Left lung (tissue), 4 donors: ENCODE measurements at regions not wholly inside any gene's neighbourhood (a gene's known extent, or its start where the extent isn't known, plus 50 kb on each side); places are given as distances from the start of the nearest gene placed in this dataset.

Experiments used
- ATAC-seq: fragments of 200-7000 bp; cut with Tn5 transposase; one replicate; pipeline ENCODE4 v1.9.1; 2020; ENCODE audit warnings: moderate library complexity
- DNase-seq, 4 donors: peaks; one replicate each; pipeline ENCODE4 v3.0.0-alpha.2; 2013 to 2020
- H3K27ac ChIP-seq, 2 donors: fragments of 200-600 bp; sonication (generic) in 1 of 2; one replicate each; pipeline versions ENCODE4 v1.5.0 to v1.8.0; 2020 to 2021
- H3K27me3 ChIP-seq, 2 donors: fragments of 200-600 bp; sonication (generic) in 1 of 2; one replicate each; pipeline versions ENCODE4 v1.5.0 to v1.8.0; 2020 to 2021
- H3K36me3 ChIP-seq, 2 donors: fragments of 200-600 bp; sonication (generic) in 1 of 2; one replicate each; pipeline versions ENCODE4 v1.5.0 to v1.8.0; 2020 to 2021
- H3K4me1 ChIP-seq, 2 donors: fragments of 200-600 bp; one replicate each; pipeline ENCODE4 v1.8.0; 2021
- H3K4me3 ChIP-seq, 2 donors: fragments of 200-600 bp; sonication (generic) in 1 of 2; one replicate each; pipeline versions ENCODE4 v1.5.0 to v1.8.0; 2020 to 2021; ENCODE audit warnings: mild to moderate bottlenecking in 1 of 2
- H3K9me3 ChIP-seq, 2 donors: fragments of 200-600 bp; sonication (generic) in 1 of 2; one replicate each; pipeline versions ENCODE4 v1.5.0 to v1.8.0; 2020 to 2021
- intact Hi-C, 2 donors: fragments of 100-400 bp; cut with DNase I; formaldehyde crosslinking; loops; one replicate each; pipeline versions ENCODE4 v1.11.2 to v1.14.2; 2022
- TF ChIP-seq, protein P1 (sequence below), 2 donors: fragments of 200-600 bp; sonication (generic) in 1 of 2; IDR thresholded peaks; one replicate each; pipeline versions ENCODE4 v1.5.0 to v1.8.0; 2021; ENCODE audit warnings: antibody characterized with exemption in 2 of 2
- donor health status: DM: no; HTN: yes; CAD: no.
- donor health status: DM: no; HTN: no; CAD: no.

DNA sequence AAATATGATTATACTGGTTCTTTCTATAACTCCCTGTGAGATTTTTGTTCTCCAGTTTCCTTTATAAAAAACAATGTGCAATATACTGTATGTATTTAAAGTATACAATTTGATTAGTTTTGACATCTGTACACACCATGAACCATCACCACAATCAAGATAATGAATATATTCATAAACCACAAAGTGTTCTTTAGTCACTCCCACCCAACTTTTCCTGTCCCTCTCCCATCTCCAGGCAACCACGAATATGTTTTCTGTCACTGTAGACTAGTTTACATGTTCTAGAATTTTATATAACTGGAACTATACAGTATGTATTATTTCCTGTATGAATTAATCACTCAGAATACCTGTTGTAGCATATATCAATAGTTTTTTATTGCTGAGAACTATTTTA is 177.0 kb upstream of the MBNL1 start:
- ATAC-seq (no peak), DNase-seq (no peak)
- Histone ChIP-seq H3K27me3 (no peaks in the 10 kb centered on the region), H3K4me3 (no peak overlapping the region), H3K9me3 (no peaks in the 10 kb centered on the region), H3K27ac (no peak overlapping the region), H3K4me1 (no peaks in the 10 kb centered on the region), H3K36me3 (no peaks in the 10 kb centered on the region)
- TF ChIP-seq, protein P1, sequence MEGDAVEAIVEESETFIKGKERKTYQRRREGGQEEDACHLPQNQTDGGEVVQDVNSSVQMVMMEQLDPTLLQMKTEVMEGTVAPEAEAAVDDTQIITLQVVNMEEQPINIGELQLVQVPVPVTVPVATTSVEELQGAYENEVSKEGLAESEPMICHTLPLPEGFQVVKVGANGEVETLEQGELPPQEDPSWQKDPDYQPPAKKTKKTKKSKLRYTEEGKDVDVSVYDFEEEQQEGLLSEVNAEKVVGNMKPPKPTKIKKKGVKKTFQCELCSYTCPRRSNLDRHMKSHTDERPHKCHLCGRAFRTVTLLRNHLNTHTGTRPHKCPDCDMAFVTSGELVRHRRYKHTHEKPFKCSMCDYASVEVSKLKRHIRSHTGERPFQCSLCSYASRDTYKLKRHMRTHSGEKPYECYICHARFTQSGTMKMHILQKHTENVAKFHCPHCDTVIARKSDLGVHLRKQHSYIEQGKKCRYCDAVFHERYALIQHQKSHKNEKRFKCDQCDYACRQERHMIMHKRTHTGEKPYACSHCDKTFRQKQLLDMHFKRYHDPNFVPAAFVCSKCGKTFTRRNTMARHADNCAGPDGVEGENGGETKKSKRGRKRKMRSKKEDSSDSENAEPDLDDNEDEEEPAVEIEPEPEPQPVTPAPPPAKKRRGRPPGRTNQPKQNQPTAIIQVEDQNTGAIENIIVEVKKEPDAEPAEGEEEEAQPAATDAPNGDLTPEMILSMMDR (IDR thresholded peaks at IDR 0.05): no peak
- intact Hi-C loops: no loop called here

DNA sequence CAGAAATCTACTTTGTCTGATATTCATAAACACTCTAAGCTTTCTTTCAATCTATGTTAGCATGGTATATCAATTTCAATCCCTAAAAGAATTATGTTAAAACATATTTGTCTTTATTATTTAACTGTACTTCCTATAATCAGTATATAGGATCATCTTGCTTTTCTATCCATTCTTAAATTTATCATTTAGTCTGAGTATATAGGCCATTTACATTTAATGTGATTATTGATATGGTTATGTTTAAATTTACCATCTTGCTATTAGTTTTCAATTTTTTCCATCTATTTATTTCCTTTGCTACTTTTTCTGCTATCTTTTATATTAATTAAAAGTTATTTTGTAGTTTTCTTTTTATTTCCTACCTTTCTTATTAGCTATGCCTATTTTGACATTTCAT is 174.8 kb upstream of the MBNL1 start:
- no peak for ATAC-seq
- TF ChIP-seq, protein P1 (IDR thresholded peaks at IDR 0.05): no peak
- DNase-seq: no peak
- Histone ChIP-seq H3K4me3 (no peak overlapping the region), H3K9me3 (no peaks in the 10 kb centered on the region), H3K36me3 (no peaks in the 10 kb centered on the region), H3K27me3 (no peaks in the 10 kb centered on the region), H3K4me1 (no peaks in the 10 kb centered on the region), H3K27ac (no peak overlapping the region)
- intact Hi-C loops: no loop called here

DNA sequence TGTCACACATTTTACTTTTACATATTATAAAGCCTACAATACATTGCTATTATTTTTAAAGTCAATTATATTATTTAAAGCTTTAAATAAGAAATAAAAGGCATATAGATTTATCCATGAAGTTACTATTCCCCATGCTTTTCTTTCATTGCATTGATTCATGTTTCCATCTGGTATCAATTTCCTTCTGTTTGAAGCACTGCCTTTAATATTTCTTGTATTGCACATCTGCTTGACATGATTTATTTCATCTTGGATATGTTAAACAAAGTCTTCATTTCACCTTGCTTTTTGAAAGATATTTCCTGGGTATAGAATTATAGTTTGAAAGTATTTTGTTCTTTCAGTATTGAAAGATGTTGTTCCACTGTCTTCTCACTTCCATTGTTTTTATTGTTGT is 174.3 kb upstream of the MBNL1 start:
- TF ChIP-seq, protein P1 (IDR thresholded peaks at IDR 0.05): no peak
- H3K9me3 ChIP-seq: no peaks in the 10 kb centered on the region
- no peaks in the 10 kb centered on the region for H3K4me1 ChIP-seq
- no peaks in the 10 kb centered on the region for H3K36me3 ChIP-seq
- DNase-seq (no peak), ATAC-seq (no peak)
- intact Hi-C loops: no loop called here
- H3K27ac ChIP-seq: no peak overlapping the region
- H3K4me3 ChIP-seq: no peak overlapping the region
- no peaks in the 10 kb centered on the region for H3K27me3 ChIP-seq

DNA sequence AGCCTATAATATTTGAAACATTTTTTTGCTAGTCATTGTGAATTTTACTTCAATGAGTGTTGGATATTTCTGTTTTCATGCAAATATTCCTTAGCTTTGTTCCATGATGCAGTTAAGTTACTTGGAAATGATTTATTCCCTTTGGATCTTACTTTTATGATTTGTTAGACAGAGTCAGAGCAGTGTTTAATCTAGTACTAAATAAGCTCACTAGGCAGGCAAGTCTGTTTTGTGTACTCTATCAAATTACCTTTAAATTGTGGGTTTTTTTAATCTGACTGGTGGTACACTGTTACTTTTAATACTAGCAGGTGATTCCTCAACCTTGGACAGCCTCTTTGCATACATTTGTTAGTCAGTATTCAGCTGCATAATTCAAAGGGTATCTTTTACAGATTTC is 173.3 kb upstream of the MBNL1 start:
- Histone ChIP-seq H3K36me3 (no peaks in the 10 kb centered on the region), H3K4me3 (no peak overlapping the region), H3K4me1 (no peaks in the 10 kb centered on the region), H3K9me3 (no peaks in the 10 kb centered on the region), H3K27ac (no peak overlapping the region), H3K27me3 (no peaks in the 10 kb centered on the region)
- no peak for ATAC-seq
- DNase-seq: no peak
- TF ChIP-seq, protein P1 (IDR thresholded peaks at IDR 0.05): no peak
- intact Hi-C loops: no loop called here

DNA sequence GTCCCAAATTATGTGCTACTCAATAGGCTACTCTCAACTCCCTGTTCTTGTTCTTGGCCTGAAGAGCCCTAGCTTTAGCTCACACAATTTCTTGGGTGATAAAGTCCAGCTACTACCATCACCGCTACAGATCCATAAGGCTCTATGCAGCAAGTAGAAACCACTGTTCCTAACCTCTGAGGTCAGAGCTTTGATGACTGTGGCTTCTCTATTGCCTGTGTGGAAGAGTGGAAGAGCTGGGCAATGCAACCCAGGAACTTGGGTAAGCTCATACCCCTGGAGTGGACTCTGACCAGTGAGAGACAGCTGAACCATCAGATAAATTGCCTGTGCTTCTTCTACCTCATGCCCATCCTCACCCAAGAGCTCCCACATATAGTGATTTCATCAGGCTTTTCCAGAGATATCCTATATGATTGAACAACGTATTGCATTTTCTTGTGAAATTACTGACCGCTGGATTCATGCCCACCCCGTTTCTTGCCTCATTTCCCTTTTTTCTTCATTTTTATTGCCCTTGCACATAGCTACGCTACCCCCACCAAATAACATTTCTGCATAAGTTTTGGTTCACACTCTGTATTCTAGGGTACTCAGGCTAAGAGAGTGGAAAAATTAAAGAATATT is 172.3 kb upstream of the MBNL1 start:
- DNase-seq (no peak), ATAC-seq (no peak)
- Histone ChIP-seq H3K27me3 (no peaks in the 10 kb centered on the region), H3K27ac (no peak overlapping the region), H3K9me3 (no peaks in the 10 kb centered on the region), H3K4me3 (no peak overlapping the region), H3K4me1 (no peaks in the 10 kb centered on the region), H3K36me3 (no peaks in the 10 kb centered on the region)
- intact Hi-C loops: no loop called here
- TF ChIP-seq, protein P1 (IDR thresholded peaks at IDR 0.05): no peak
